GM23248 (cell line): ENCODE measurements at regions not wholly inside any gene's neighbourhood (a gene's known extent, or its start where the extent isn't known, plus 50 kb on each side); places are given as distances from the start of the nearest gene placed in this dataset.

Experiments
- DNase-seq: peaks from one replicate; pipeline ENCODE4 v3.0.0-alpha.2; 2015
- H2AFZ ChIP-seq: fragments of 200-600 bp; sonication (generic); 2 replicates; pipeline ENCODE4 v1.6.1; 2016; ENCODE audit warnings: antibody characterized with exemption
- H3F3A ChIP-seq: fragments of 200-600 bp; sonication (generic); 2 replicates; pipeline ENCODE4 v1.6.1; 2016; ENCODE audit warnings: mild to moderate bottlenecking, antibody characterized with exemption, mixed run types; ENCODE audit not compliant: insufficient read depth
- H3K27ac ChIP-seq: fragments of 200-600 bp; sonication (generic); 2 replicates; pipeline ENCODE4 v1.5.1; 2016; ENCODE audit warnings: mild to moderate bottlenecking
- H3K27me3 ChIP-seq: fragments of 200-600 bp; sonication (generic); replicated peaks from 2 replicates; pipeline ENCODE4 v1.6.1; 2016; ENCODE audit warnings: mild to moderate bottlenecking; ENCODE audit not compliant: insufficient read depth
- H3K36me3 ChIP-seq: fragments of 200-600 bp; sonication (generic); 2 replicates; pipeline ENCODE4 v1.6.1; 2016; ENCODE audit warnings: low read depth, mild to moderate bottlenecking
- H3K4me1 ChIP-seq: fragments of 200-600 bp; sonication (generic); 2 replicates; pipeline ENCODE4 v1.6.1; 2016; ENCODE audit warnings: mild to moderate bottlenecking; ENCODE audit not compliant: insufficient read depth
- H3K4me2 ChIP-seq: fragments of 200-600 bp; sonication (generic); one replicate; pipeline ENCODE4 v1.6.1; 2016; ENCODE audit warnings: mild to moderate bottlenecking; ENCODE audit not compliant: unreplicated experiment
- H3K4me3 ChIP-seq: fragments of 200-600 bp; sonication (generic); 2 replicates; pipeline ENCODE4 v1.5.1; 2016; ENCODE audit warnings: mild to moderate bottlenecking
- H3K79me2 ChIP-seq: fragments of 200-600 bp; sonication (generic); 2 replicates; pipeline ENCODE4 v1.6.1; 2016; ENCODE audit warnings: mild to moderate bottlenecking; ENCODE audit not compliant: insufficient read depth
- H3K9ac ChIP-seq: fragments of 200-600 bp; sonication (generic); 2 replicates; pipeline ENCODE4 v1.6.1; 2016; ENCODE audit warnings: mild to moderate bottlenecking
- H3K9me2 ChIP-seq: fragments of 200-600 bp; sonication (generic); 2 replicates; pipeline ENCODE4 v1.6.1; 2016; ENCODE audit warnings: mixed run types, mild to moderate bottlenecking, moderate library complexity; ENCODE audit not compliant: insufficient read depth
- H3K9me3 ChIP-seq: fragments of 200-600 bp; sonication (generic); one replicate; pipeline ENCODE4 v1.6.1; 2017; ENCODE audit warnings: low read depth
- H4K20me1 ChIP-seq: fragments of 200-600 bp; sonication (generic); 2 replicates; pipeline ENCODE4 v1.6.0; 2016; ENCODE audit not compliant: insufficient read depth
- EZH2 ChIP-seq: fragments of 200-600 bp; sonication (generic); IDR thresholded peaks from 2 replicates; pipeline ENCODE4 v1.6.1; 2018; ENCODE audit warnings: antibody characterized with exemption, mild to moderate bottlenecking; ENCODE audit not compliant: insufficient read depth, poor library complexity, severe bottlenecking
- EZH2phosphoT487 ChIP-seq: fragments of 200-600 bp; sonication (generic); IDR thresholded peaks from 2 replicates; pipeline ENCODE4 v1.6.1; 2018; ENCODE audit warnings: antibody characterized with exemption, moderate library complexity, mild to moderate bottlenecking, low read depth; ENCODE audit not compliant: insufficient read depth
- WGBS, 2 experiments: methylation state at CpG; one replicate each; pipeline ENCODE4 v1.1.6; 2015 to 2017; ENCODE audit warnings: low lambda C conversion rate in 2 of 2, low coverage in 1 of 2; ENCODE audit errors: missing lambda C conversion rate in 2 of 2; 5-methylcytosine and 5-hydroxymethylcytosine counted together
- in situ Hi-C: fragments of 300-500 bp; cut with MboI; formaldehyde crosslinking; loops from 2 replicates; pipeline ENCODE4 v1.15.0; 2020

- Histone ChIP-seq H3K9me3 (no peaks in the 10 kb centered on the region), H3K9ac (no peak overlapping the region), H3K4me2 (no peak overlapping the region), H3K4me3 (no peak overlapping the region), H4K20me1 (no peaks in the 10 kb centered on the region), H3K36me3 (no peaks in the 10 kb centered on the region), H3F3A (no peaks in the 10 kb centered on the region), H3K27me3 (no peaks in the 10 kb centered on the region), H3K27ac (no peak overlapping the region), H2AFZ (no peak overlapping the region), H3K4me1 (peaks cover 4% of the 10 kb centered on the region; the same call in 1 of the 2 replicates), H3K79me2 (no peaks in the 10 kb centered on the region), H3K9me2 (no peaks in the 10 kb centered on the region)
- 76 to 85% methylated on average over 14 of the region's 14 CpGs for WGBS, 2 experiments
- in situ Hi-C loops: no loop called here
- DNase-seq: no peak
- TF ChIP-seq EZH2: no peak
- no peak for TF ChIP-seq EZH2phosphoT487
Observed at GRCh38 chr13:21965095-21965494, 294.2 kb downstream of the FGF9 start.

GRCh38 chr13:21966014-21966413 lies 295.1 kb downstream of the FGF9 start:
- no peaks in the 10 kb centered on the region for H3K27me3 ChIP-seq
- H3K9me2 ChIP-seq: no peaks in the 10 kb centered on the region
- H4K20me1 ChIP-seq: no peaks in the 10 kb centered on the region
- H3K79me2 ChIP-seq: no peaks in the 10 kb centered on the region
- WGBS, 2 experiments: 72 to 73% methylated on average over 4 of the region's 4 CpGs
- peaks cover 4% of the 10 kb centered on the region; the same call in 1 of the 2 replicates for H3K4me1 ChIP-seq
- no peak overlapping the region for H2AFZ ChIP-seq
- H3K9ac ChIP-seq: no peak overlapping the region
- no peaks in the 10 kb centered on the region for H3K9me3 ChIP-seq
- H3K4me2 ChIP-seq: no peak overlapping the region
- H3K27ac ChIP-seq: no peak overlapping the region
- no peaks in the 10 kb centered on the region for H3F3A ChIP-seq
- H3K36me3 ChIP-seq: no peaks in the 10 kb centered on the region
- no peak overlapping the region for H3K4me3 ChIP-seq
- DNase-seq: no peak
- in situ Hi-C loops: no loop called here
- TF ChIP-seq EZH2: no peak
- TF ChIP-seq EZH2phosphoT487: no peak

- Histone ChIP-seq H4K20me1 (no peaks in the 10 kb centered on the region), H3K4me2 (no peak overlapping the region), H3K36me3 (no peaks in the 10 kb centered on the region), H3K27ac (no peak overlapping the region), H3K79me2 (no peaks in the 10 kb centered on the region), H2AFZ (no peak overlapping the region), H3F3A (no peaks in the 10 kb centered on the region; the same call in 1 of the 2 replicates), H3K9me2 (no peaks in the 10 kb centered on the region), H3K4me3 (no peak overlapping the region), H3K9me3 (no peaks in the 10 kb centered on the region), H3K27me3 (no peaks in the 10 kb centered on the region), H3K9ac (no peak overlapping the region), H3K4me1 (peaks cover 13% of the 10 kb centered on the region; the same call in 1 of the 2 replicates)
- DNase-seq: no peak
- in situ Hi-C loops: no loop called here
- WGBS, 2 experiments: 65 to 69% methylated on average over 1 of the region's 1 CpG
- TF ChIP-seq EZH2phosphoT487 (no peak), EZH2 (no peak)
Observed at GRCh38 chr13:21967871-21968270, 297.0 kb downstream of the FGF9 start.

GRCh38 chr13:21970172-21970571 lies 299.3 kb downstream of the FGF9 start:
- Histone ChIP-seq H3K27ac (no peak overlapping the region), H3K9me2 (no peaks in the 10 kb centered on the region), H3K79me2 (no peaks in the 10 kb centered on the region), H3K4me2 (no peak overlapping the region), H3K9ac (no peak overlapping the region), H3K9me3 (no peaks in the 10 kb centered on the region), H3K4me3 (no peak overlapping the region), H3F3A (no peaks in the 10 kb centered on the region; the same call in 1 of the 2 replicates), H3K27me3 (no peaks in the 10 kb centered on the region), H2AFZ (no peak overlapping the region), H3K4me1 (0 out of 2 replicates have a peak, but pooled peaks cover 10% of the 10 kb centered on the region), H3K36me3 (no peaks in the 10 kb centered on the region), H4K20me1 (no peaks in the 10 kb centered on the region)
- in situ Hi-C loops: no loop called here
- 72 to 78% methylated on average over 6 to 7 of the region's 7 CpGs for WGBS, 2 experiments
- TF ChIP-seq EZH2phosphoT487: no peak
- TF ChIP-seq EZH2: no peak
- no peak for DNase-seq

GRCh38 chr13:21970918-21971317 lies 300.0 kb downstream of the FGF9 start:
- Histone ChIP-seq H4K20me1 (no peaks in the 10 kb centered on the region), H3K9me2 (no peaks in the 10 kb centered on the region), H3K27me3 (no peaks in the 10 kb centered on the region), H2AFZ (no peak overlapping the region), H3K79me2 (no peaks in the 10 kb centered on the region), H3K27ac (no peak overlapping the region), H3K4me1 (0 out of 2 replicates have a peak, but pooled peaks cover 10% of the 10 kb centered on the region), H3F3A (no peaks in the 10 kb centered on the region; the same call in 1 of the 2 replicates), H3K4me3 (no peak overlapping the region), H3K9me3 (no peaks in the 10 kb centered on the region), H3K4me2 (no peak overlapping the region), H3K36me3 (no peaks in the 10 kb centered on the region), H3K9ac (no peak overlapping the region)
- TF ChIP-seq EZH2phosphoT487: no peak
- DNase-seq: no peak
- in situ Hi-C loops: no loop called here
- WGBS, 2 experiments: 77 to 81% methylated on average over 3 to 4 of the region's 4 CpGs
